HG02938 (cell line): ENCODE measurements at regions not wholly inside any gene's neighbourhood (a gene's known extent, or its start where the extent isn't known, plus 50 kb on each side); places are given as distances from the start of the nearest gene placed in this dataset.

Experiments
- ATAC-seq: cut with Tn5 transposase; IDR thresholded peaks from one replicate; pipeline ENCODE4 v1.9.1; 2021; ENCODE audit warnings: mild to moderate bottlenecking, moderate library complexity; ENCODE audit not compliant: unreplicated experiment

GRCh38 chr5:166365164-166365563, 1926.3 kb upstream of the WWC1 start:
- ATAC-seq = no peak

GRCh38 chr5:166367391-166367790, 1924.1 kb upstream of the WWC1 start:
- no peak for ATAC-seq

- no peak for ATAC-seq
Measured at GRCh38 chr5:166369346-166369745, 1922.1 kb upstream of the WWC1 start.

DNA sequence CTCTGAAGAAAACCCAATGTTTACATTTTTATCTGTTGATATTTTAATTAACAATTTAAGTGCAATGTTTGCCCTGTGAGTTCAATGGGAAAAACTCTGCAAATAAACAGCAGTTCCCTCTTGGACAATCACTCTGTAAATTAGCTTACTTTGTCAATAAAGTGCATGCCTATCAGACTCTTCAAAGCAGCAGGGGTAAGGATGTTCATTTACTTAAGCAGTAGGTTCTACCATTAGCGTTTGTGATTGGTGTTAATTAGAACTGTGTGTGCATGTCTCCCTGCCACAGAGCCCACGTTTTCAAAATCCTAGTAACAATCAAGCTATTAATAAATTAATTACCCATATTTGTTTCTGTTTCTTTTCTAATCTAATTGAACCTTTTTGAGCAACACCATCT, 1921.6 kb upstream of the WWC1 start:
- ATAC-seq = no peak

- no peak for ATAC-seq
Measured at GRCh38 chr5:166370928-166371690, 1920.3 kb upstream of the WWC1 start.

DNA sequence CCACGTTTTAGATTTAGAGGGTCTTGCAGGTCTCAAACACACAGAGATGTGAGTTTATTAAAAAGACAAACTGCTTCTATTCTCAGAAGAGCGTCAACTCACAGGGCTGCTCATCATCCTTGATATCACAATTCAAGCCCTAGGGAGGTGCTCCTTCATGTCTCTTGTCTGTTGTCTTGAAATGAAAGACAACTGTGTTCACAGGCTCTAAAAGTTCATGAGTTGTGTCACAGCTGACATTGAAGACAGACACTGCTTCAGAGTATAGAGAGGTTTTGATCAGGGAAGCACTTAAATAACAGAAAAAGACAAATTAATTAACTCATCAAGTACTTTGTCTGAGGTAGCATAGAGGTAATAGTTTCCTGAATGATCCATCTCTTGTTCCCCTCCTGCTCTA, 1917.6 kb upstream of the WWC1 start:
- ATAC-seq = no peak

DNA sequence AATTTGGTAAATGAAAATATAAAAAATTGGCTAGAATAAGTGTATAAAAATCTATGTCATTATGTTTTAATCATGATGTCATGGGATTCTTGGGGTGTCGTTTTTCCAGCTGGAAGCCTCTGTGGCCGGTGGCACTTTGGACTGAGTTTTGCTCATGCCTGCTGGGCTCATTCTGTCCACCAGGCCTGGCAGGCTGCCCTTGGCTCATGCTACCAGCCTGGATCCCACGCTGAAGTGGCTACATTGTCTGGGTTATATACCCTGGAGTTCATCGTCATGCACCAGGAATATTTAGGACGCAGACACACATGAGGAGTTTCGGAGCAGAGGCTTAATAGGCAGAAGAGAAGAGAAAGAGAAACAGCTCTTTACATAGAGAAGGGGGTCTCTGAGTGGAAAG, 1913.7 kb upstream of the WWC1 start:
- no peak for ATAC-seq

- ATAC-seq = no peak
Measured at GRCh38 chr5:166379517-166379916, 1911.9 kb upstream of the WWC1 start.

- no peak for ATAC-seq
Measured at GRCh38 chr5:166382031-166382430, 1909.4 kb upstream of the WWC1 start.

DNA sequence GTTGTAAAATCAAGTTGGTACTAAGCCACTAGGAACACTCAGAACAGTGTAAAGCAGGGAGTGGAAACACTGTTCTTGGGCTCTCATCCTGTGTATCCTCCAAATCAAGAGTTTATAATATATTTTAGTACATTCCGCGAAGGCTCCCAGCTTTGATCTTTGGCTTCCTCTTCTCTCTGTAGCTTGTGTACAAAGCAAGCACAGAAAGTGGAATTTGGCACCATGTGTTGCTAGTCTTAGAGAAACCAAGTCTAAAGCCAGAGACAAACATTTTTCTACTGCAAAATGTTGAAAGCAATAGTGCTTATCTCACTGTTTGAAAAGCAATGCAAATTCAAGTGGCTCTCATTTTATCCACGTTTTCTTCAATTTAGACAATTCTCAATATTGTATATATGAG, 1893.3 kb upstream of the WWC1 start:
- ATAC-seq = no peak

DNA sequence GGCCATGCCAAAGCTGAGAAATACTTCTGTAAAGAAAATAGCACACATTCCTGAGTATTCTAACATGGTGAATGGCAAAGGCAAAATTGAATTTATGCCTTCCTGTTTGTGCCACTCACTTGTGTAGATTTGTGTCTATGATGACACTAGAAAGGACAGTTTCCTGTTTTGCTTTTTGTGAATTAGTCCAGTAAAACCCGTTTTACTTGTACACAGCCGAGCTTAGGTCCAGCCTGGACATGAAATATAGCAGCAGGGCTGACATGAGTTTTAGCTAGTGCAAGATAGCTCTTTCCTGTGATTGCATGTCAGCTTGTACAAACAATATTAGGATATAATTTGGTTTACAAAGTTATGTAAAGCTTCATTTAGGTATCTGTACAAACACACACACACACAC, 1891.7 kb upstream of the WWC1 start:
- ATAC-seq = no peak

DNA sequence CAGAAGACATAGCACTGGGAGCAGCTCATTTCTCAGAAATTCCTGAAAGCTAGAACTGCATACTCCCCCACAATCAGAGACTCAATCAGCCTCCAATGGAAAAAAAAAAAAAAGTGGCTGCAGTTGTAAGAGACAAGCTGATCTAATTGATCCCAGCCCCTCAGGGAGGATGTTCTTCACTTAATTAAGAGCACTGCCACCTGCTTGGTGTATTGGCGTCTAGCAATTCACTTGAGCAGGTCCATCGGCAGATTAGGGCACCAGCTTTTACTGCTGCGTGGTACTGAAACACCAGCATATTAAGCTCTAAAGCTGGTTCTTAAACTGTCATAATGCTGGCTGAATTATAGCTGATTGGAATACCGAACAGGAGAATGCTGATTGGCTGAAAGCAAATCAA, 1890.1 kb upstream of the WWC1 start:
- no peak for ATAC-seq

GRCh38 chr5:166412191-166412590, 1879.3 kb upstream of the WWC1 start:
- no peak for ATAC-seq

- ATAC-seq = no peak
Measured at GRCh38 chr5:166427211-166427610, 1864.2 kb upstream of the WWC1 start.

- no peak for ATAC-seq
Measured at GRCh38 chr5:166428264-166428803, 1863.1 kb upstream of the WWC1 start.

- no peak for ATAC-seq
Measured at GRCh38 chr5:166430491-166431319, 1860.7 kb upstream of the WWC1 start.

DNA sequence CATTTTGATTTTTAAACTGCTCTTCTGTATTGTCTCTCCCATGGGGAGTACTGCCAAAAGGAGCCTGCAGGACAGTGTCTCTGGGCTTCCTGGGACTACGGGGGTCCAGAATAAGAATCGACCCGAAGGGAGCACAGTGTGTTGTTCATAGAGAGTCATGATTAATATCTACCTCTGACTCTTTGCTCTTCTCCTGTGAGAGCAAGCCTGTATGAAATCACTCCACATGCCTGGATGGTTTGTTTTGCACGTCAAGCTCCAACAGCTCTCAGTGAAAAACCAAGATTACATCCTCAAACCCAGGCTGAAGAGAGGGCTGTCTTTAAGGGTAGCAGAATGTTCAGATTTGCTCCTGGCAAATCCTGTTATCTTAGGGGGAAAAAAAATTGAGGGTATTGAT, 1860.0 kb upstream of the WWC1 start:
- no peak for ATAC-seq

DNA sequence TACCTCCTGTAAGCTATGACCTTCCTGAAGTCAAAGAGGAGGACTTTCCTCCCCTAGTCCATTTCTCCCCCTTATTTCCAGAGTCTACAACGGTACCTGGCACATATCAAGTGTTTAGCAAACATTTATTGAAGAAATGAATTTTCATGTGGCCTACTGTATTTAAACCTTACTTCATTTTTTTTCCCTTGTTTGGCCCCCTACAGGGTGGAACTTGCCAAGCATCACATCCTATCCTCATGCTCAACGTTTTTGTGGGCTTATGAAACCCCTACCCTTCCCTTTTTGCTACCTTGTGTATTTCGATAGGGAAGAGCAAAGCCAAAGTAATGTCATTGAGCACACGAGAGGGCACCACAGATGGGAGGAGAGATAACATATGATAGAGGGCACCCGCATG, 1857.8 kb upstream of the WWC1 start:
- ATAC-seq = no peak

DNA sequence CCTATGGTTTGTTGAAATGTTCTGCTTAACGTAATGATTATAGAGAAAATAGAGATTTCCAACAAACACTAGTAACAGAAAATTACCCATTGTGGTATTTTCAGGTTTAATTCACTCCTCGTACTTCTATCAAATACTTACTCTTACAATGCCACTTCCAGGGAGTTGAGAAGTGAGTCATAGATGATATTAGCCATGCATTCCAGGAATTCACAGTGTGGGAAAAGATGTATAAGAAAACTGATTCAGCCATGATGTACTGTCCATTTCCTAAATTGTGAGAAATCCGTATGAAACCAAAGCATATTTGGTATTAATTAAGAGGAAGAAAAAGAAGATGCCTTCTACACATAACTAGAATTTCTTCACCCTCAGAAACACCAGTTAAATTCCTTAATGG, 1854.6 kb upstream of the WWC1 start:
- ATAC-seq = no peak

- ATAC-seq = no peak
Measured at GRCh38 chr5:166486348-166486747, 1805.1 kb upstream of the WWC1 start.

DNA sequence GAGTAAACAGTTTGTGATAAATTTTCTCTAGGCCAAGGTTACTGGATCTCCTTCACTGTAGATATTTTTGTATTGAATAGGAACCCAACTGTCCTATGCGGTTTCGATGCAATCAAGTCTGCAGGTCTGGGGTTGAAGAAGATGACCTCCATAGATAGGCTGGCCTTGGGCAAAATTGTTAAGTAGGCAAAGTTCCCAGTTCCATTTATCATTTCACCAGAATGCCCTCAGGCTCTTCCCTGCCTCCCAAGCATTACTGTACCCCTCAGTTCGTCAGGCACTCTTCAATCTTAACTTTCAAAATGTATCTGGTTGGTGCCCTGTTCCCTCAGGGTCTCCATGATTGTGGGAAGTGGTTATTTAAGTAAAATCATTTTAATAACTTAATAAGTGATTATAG, 1802.9 kb upstream of the WWC1 start:
- ATAC-seq = no peak

DNA sequence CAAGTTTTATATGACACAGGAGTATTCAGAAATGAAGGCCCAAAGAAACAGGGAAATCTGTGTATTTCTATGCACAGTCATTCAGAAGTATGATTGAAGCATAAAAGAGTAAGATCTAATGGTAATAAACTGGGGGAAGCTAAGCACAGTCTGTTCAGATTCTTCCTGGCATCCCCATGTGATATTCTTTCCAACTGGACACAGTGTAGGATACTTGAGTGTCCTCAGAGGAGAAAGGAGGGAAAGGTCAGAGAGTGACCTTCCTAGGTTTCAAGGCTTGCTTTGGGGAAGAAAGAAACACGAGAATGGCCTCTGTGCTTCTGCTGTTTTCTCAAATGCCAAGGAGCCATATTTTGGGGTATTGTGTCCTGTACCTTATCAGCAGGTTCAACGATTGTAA, 1798.4 kb upstream of the WWC1 start:
- ATAC-seq = no peak
